Right hindlimb (tissue), 1 donor: ENCODE measurements at regions not wholly inside any gene's neighbourhood (a gene's known extent, or its start where the extent isn't known, plus 50 kb on each side); places are given as distances from the start of the nearest gene placed in this dataset.
A peak's percentile ranks its signal among the peaks of the same experiment; 100 is the strongest.
"Not testable (repeated sequence)": the region's sequence is repeated elsewhere in the genome, so short reads cannot be mapped to it uniquely, and the experiment has no call there.

ENCODE experiments used
- DNase-seq: peaks from one replicate; pipeline ENCODE4 v3.0.0-alpha.2; 2018

DNA sequence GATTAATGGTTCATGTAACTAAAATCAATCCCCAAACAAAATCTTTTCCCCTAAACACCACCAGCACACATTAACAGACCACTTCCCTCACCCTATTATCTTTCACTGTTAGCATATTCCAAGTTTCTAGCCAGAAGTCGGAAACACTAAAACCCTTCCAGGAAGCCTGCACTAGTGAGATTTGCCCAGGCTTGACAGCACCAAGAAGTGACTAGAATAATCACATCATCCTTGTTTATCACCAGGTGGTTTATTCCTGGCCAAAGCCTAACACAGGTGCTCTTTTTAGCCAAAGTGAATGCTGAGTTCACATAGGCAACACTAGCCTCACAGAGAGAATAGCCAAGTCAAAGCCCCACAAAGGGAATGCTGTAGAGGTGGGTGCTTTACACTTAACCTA is 221.2 kb upstream of the HNRNPA3 start:
- no peak for DNase-seq

DNA sequence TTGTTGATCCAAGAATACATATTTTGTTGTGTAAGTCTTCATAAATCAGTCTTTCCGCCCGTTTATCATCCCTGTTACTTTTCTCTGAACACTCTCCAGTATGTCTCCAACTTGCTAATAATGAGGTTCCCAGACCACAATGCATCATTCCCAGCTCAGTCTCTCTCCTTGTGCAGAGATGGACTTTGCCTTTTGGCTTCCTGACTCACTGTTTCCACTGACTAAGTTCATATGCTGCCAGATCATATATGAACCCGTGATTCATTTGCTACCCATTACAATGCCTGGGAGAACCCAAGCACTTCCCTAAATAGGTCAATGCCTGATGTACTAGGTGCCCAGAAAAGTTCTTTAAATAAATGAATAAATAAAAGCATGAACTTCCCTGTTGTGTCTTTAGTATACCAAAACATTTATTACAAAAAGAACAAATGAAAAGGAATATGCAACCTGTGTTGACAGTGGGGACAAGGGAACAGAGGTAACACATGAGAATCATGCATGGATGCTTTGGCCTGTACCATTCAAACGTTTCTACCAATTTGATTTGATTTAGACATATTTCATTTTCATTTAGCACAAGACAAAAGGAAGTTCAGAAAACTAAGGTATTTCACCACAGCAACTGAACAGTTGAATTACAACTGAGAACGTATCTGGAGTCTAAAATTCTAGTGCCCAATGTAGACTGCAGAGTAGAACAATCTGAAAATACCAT is 215.4 kb upstream of the HNRNPA3 start:
- DNase-seq = peak; percentile 43

DNA sequence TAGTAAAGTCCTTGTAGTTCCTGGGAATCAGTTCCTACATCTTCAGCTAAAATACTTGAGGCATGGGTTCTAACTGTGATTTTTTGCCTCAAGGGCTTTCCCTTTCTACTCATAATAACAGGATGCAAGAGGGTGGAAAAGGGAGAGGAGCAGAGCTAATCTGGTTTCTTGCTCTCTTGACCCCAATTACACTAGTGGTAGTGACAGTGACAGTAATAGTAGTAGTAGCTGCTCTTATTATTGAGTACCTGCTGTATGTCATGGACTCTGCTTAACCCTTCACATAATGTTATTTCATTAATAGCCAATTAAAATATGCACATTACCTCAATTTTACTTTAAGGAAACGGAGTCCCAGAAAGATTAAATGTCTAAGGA is 214.8 kb upstream of the HNRNPA3 start:
- no peak for DNase-seq

DNA sequence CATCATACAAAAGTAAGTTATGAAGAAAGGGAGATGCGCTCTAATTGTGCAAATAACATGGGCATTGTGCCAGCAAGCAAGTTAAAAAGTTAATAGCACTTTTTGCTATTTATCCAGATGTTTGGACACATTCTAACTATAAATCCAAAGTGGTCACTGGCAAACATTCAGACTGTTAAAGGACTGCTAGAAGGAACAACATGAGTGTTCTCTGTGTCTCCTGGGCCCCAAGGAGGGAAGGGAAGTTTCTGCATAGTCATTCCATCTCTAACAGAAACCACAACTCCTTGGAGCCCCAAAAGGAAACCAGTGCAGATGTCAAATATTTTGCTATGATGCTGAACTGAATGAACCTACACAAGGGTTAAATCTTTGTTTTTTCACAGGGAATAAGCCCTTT is 213.3 kb upstream of the HNRNPA3 start:
- peak; percentile 72 for DNase-seq

DNA sequence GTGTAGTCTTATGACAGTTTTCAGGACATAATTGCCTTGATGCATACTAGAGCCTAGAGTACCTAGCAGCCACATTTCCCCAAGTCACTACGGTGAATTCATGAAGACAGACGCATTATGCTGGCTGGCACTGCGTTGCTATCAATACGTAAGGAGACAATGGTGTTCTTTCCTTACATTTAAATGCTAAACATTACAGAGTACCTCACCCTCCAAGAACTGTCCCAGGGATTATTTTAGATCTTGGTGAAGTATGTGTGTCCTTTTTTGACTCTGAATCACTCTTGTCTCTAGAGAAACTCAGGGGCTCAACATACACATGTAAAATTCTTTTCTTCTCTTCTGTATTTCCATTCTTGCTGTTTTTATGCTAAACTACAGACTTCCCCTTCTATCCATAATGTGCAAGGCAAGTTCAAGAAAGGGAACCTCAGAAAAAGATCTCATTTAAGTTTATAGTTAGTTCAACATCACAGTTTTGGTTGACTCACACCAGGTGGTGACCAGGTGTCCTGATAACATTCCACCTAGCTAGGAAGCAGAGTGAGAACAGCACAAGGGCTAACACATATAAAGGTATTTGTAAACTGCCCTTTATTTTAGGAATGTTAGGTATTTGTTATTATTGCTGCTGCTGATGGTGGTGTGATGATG is 212.4 kb upstream of the HNRNPA3 start:
- DNase-seq = no peak

DNA sequence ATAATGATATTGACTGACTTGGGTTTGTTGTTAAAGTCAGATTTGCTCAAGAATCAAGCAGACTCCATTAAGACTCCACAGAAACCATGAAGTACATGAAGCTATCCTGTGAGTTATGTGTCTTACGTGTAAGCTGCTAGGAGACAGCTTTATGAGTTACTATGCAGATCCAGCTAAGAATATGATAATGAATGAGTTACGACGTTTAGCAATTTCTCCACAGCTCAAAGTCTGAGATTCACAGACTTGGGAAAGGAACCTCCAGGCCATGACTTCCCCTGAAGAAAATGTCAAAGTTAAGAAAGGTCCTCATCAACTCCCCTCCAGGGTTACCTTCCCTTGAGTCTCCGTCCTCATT is 211.9 kb upstream of the HNRNPA3 start:
- no peak for DNase-seq

DNA sequence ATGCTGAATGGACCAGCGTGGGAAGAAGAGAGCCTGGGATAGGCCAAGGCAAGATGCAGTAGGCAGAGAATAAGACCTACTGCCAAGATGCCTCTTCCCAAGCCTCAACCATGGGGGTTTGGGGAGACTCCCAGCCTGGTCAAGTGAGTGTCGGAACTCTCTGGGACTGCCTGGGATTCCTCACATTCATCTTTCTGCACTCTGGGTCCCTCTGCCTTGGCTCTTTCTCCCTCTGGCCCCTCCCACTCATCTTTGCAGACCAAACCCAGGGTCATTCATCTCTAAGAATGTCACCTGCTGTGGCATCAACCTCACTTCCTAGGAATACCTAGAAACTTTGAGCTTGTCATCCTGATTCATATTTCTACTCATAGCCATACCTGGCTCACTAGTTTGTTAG is 211.3 kb upstream of the HNRNPA3 start:
- no peak for DNase-seq

DNA sequence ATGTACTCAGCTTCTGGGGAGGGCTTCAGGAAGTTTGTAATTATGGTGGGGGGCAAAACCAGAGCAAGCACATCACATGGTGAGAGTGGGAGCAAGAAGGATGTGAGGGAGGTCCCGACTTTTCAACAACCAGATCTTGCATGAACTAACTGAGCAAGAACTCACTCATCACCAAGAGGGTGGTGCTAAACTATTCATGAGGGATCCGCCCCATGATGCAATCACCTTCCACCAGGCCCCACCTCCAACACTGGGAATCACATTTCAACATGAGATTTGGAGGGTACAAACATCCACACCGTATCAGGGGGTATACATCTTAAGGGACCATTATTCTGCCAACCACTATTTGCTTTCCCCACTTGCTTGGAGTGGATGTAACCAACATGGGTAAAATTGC is 209.6 kb upstream of the HNRNPA3 start:
- DNase-seq = no peak

DNA sequence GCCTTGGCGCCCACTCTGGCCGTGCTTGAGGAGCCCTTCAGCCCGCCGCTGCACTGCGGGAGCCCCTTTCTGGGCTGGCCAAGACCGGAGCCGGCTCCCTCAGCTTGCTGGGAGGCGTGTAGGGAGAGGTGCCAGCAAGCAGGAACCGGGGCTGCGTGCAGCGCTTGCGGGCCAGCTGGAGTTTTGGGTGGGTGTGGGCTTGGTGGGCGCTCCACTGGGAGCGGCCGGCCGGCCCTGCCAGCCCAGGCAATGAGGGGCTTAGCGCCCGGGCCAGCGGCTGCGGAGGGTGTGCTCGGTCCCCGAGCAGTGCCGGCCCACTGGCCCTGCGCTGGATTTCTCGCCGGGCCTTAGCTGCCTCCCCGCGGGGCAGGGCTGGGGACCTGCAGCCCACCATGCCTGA is 204.9 kb upstream of the HNRNPA3 start:
- DNase-seq = not testable (repeated sequence)

DNA sequence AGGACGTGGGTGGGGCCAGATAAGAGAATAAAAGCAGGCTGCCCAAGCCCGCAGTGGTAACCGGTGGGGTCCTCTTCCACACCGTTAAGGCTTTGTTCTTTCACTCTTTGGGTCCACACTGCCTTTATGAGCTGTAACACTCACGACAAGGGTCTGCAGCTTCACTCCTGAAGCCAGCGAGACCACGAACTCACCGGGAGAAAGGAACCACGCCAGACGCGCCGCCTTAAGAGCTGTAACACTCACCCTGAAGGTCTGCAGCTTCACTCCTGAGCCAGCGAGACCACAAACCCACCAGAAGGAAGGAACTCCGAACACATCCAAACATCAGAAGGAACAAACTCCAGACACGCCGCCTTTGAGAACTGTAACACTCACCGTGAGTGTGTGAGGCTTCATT is 203.9 kb upstream of the HNRNPA3 start:
- DNase-seq = not testable (repeated sequence)

DNA sequence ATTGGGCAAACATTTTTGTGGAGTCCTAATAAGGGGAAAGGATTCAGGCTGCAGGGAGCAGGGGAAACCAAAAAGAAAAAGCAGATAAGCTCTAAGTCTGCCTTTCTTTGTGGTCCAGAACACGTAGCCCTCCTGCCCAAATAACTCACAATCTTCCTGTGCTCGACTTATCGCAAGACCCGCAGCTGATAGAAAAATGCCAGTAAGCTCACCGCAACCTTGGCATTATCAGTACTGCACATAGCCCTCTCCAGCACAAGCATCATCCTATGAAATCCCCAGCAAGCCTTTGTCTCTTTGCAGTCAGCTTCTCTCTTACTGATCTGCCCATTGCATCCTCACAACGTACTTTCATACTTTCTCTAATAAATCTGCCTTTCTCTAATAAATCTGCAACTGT is 202.4 kb upstream of the HNRNPA3 start:
- DNase-seq = no peak

DNA sequence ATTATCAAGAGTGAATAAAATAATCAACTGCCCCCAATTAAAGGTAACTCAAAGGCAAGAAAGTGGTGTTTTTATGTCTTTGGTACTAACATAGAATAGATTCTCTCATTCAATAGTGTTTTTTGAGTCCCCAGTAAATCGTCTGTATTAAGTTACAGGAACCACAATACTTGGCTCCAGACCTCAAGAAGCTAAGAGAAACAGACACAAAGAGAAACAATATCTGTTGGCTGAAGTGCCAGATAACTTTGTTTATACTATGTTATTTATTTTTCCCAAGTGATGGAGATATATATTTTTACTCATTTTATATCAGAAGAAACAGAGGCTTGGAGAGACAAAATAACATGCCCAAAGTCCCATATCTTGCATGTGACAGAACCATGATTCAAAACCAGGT is 201.7 kb upstream of the HNRNPA3 start:
- DNase-seq = no peak

DNA sequence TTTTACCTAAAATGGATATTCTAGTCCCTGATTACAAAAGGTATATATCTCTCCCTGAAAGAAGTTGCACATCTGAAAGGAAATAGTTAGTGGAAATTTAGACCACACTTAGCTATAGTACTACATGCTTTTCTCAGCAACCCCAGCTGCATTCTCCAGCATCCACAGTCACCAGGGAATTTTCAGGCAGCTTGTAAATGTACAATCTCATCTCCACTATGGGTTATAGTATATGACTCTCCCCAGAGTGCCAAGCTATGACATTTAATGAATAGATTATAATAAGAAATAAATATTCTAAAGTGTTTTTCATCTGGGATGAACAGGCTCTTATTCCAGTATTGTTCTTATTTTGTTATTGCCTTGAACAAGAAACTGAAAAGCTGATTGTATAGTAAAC is 197.6 kb upstream of the HNRNPA3 start:
- DNase-seq = no peak

DNA sequence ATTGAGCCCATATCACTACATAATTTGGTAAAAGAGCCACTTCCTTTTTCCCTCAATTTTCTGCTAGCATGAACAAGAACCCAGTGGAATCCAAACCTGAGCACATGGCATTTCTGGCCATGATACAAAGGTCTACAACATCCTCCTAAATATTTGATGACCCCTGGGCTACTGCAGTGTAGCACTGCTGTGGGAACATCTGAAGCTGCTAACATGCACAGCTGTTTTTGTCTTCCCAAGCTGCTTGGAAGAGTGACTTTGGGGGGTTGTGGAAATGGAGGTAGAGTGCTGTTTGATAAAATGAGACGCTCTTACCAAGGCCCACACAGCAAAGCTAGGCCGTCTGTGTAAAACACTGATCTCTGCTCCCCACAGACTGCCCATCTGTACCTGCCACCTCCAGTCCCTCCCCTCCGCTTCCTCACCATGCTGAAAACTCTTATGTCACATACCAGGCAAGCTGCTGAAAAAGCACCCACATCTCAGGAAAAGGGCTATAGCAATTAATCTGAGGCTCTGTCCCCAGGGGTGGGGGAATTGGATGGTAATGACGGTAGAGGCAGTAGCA is 197.2 kb upstream of the HNRNPA3 start:
- no peak for DNase-seq

DNA sequence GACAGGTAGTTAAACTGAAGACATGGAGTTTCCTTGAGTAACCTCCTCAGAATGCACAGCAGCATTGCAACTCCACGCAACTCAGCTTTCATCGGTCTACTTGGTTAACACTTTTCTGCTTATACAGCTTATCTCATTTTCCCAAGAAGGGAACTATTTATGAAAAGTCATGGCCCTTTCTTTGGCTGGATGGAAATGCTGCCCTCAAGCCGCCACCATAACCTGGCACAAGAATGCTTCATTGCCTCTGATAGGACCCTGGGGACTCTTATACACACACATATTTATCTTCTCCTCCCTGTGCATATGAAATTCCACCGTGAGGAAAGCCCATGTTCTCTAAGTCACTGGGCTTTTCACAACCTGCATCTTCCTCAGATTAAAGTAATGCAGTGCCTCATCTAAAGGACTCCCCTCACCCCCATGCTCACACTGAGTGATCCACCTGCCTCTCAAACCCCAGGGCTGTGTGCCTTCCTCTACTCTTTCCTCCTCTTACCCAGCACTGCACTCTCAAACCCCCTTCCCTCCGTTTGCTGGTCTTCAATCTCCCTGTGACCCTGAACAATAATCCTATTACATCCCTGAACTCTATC is 192.0 kb upstream of the HNRNPA3 start:
- DNase-seq = no peak

DNA sequence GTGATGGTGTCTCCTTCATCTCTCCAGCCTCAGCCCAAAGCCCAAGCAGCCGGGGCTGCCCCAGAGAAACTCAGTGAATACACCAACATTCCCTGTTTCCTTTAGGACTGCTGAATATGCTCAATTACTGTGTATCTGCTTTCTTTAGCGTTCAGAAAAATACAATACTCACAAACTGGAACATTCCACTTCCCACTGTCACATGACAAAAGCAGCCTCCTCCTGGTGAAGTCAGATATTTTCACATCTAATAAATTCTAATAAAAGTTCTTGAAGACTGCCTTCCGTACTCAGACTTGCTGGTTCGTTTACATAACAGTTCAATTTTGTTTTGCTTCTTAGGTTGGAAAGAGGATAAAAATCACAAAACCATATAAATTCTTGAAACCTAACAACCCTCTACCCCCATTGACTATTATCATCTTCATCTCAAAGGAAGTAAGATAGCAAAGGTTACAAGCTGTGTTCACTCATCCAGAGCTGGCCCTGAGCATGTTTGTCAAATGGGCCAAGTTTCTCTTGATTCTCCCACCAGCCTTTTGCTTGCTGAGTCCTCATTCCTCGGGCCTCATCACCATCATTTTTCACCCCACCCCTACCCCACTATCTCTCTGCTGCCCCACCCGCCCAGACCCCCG is 190.8 kb upstream of the HNRNPA3 start:
- no peak for DNase-seq

DNA sequence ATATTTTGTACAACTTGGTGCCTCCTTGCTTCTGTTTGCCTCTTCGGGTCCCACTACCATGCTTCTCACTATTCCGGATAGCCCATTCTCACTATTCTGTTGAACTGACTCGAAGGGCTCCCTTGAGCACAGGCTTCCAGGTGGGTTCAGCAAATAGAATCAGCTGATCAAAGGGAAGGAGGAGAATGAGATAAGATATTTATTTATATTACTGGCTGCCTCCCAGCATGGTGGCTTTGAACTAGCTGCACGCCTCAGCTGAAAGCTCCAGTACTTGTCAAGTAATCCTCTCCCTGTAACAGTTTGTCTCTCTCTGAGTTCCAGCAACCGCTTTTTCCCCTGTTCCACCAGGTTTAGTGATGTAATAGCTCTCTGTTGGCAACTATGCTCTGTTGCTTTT is 187.8 kb upstream of the HNRNPA3 start:
- DNase-seq = no peak

DNA sequence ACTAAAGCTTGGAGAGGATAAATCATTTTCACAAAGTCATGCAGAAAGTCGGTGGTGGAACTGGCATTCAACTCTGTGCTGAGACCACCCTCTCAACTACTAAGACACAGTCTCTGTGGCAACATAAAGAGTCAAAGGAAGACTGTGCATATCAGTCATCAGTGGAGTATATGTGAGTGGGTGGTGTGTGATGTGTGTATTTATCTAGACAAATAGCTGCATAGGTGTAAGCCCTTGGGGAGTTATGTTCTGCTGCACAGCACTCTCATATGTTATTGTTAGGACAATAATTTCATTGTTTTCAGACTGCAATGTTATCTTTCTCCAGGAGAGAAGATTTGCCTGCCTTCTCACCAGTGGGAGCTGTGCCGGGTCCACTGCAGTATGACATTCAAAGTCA is 186.3 kb upstream of the HNRNPA3 start:
- no peak for DNase-seq

DNA sequence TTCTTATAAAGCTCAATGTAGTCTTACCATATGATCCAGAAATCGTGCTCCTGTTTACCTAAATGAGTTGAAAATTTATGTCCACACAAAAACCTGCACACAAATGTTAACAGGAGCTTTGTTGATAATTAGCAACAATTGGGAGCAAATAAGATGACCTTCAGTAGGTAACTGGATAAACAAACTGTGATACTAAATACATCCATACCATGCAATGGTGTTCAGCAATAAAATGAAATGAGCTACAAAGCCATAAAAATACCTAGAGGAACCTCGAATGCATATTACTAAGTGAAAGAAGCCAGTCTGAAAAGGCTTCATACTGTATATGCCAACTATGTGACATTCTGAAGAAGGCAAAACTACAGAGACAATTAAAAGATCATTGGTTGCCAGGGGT is 185.6 kb upstream of the HNRNPA3 start:
- DNase-seq = no peak

DNA sequence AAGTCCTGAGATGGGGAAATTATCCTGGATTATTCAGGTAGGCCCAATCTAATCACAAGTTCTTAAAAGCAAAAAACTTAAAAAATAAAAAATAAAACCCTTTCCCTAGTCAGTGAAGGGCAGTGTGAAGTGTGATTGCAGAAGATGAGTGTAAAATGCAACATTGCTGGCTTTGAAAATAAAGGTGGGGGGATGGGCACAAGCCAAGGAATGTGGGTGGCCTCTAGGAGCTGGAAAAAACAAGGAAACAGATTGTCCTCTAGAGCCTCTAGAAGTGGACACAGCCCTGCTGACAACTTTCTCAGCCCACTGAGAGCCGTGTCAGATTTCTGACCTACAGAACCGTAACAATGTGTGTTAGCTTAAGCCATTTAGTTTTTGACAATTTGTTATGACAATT is 184.3 kb upstream of the HNRNPA3 start:
- DNase-seq = no peak

DNA sequence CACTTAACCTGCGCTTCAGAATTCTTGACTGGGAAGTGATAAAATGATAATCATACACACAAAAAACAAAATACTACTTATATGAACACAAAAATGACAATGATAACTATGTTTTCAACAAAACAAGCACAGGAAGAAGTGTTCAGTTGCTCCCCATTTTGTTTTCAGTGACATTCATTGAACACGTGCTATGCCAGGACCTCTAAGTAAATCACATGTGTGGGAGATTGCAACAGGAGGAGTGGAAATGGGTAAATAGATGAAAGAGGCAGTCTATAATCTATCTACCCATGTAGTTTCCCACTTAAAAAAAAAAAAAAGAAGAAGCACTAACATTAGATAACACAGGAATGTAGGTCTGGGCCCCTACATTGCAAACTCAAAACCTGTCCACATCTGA is 183.5 kb upstream of the HNRNPA3 start:
- DNase-seq = no peak

DNA sequence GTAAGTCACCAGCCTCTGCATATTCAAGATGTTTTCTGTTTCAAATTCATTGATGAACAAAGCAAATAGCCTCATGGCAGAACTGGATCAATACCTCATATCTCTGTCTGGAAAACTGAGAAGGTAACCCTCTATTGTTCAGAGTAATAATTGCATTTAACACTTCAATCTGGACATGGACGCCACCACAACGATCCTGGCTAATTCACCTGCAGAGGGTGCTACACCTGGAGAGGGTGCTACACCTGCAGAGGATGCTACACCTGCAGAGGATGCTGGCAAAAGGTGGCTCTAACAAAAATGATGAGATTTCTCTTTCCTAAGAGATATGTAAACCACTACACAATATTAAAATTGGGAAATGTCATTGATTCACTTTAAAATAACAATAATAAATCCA is 183.1 kb upstream of the HNRNPA3 start:
- no peak for DNase-seq

DNA sequence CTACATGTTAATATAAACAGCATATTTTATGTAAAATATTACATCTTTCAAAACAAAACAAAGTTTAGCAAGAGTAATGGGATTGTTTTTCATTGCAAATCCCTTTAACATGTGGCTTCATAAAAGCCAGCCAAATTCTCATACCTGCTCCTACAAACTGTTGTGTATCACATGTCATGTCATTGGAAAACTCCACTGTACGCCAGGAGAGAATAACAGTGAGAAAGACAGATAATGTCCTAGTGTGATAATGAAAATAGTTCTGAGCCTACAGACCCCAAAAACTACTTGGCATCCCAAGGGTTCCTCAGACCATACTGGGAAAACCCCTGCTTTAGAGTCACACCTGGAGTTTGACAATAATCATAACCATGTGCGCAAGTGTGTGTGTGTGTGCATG is 182.7 kb upstream of the HNRNPA3 start:
- DNase-seq = no peak
